HAP-1 (cell line): ENCODE measurements at regions not wholly inside any gene's neighbourhood (a gene's known extent, or its start where the extent isn't known, plus 50 kb on each side); places are given as distances from the start of the nearest gene placed in this dataset.

Experiments
- DNase-seq, 2 experiments: peaks; one replicate each; pipeline ENCODE4 v3.0.0-alpha.2; 2016 to 2020; ENCODE audit warnings: low spot score in 2 of 2
- H3K27me3 ChIP-seq: fragments of 250-450 bp; sonication (Bioruptor Pico); 2 replicates; pipeline ENCODE4 v1.5.1; 2020; ENCODE audit warnings: low read depth, mild to moderate bottlenecking, moderate library complexity
- H3K36me3 ChIP-seq: fragments of 250-450 bp; sonication (Bioruptor Pico); replicated peaks from 2 replicates; pipeline ENCODE4 v1.5.1; 2020; ENCODE audit warnings: mild to moderate bottlenecking
- H3K4me1 ChIP-seq: fragments of 250-450 bp; sonication (Bioruptor Pico); 2 replicates; pipeline ENCODE4 v1.5.1; 2020; ENCODE audit warnings: mild to moderate bottlenecking
- H3K4me3 ChIP-seq: fragments of 250-450 bp; sonication (Bioruptor Pico); 2 replicates; pipeline ENCODE4 v1.5.1; 2020; ENCODE audit warnings: mild to moderate bottlenecking, moderate library complexity
- H3K9me3 ChIP-seq: fragments of 250-450 bp; sonication (Bioruptor Pico); 2 replicates; pipeline ENCODE4 v1.5.1; 2020; ENCODE audit warnings: mild to moderate bottlenecking, moderate library complexity
- in situ Hi-C: fragments of 300-500 bp; cut with MboI; formaldehyde crosslinking; loops from 3 replicates; pipeline ENCODE4 v1.14.3; 2020; ENCODE audit warnings: low sequenced_read_pairs, inconsistent platforms, mixed read lengths

- no peaks in the 10 kb centered on the region for H3K4me1 ChIP-seq
- H3K4me3 ChIP-seq, result no peak overlapping the region
- H3K9me3 ChIP-seq, result no peaks in the 10 kb centered on the region
- no peak for DNase-seq
- in situ Hi-C loops, result no loop called here
- H3K27me3 ChIP-seq, result no peaks in the 10 kb centered on the region
- H3K36me3 ChIP-seq, result no peaks in the 10 kb centered on the region
Observed at GRCh38 chr6:125512621-125513020, 210.9 kb upstream of the HDDC2 start.

- no peak for DNase-seq
- H3K4me1 ChIP-seq, result no peaks in the 10 kb centered on the region
- no peaks in the 10 kb centered on the region for H3K36me3 ChIP-seq
- no peaks in the 10 kb centered on the region for H3K27me3 ChIP-seq
- in situ Hi-C loops, result no loop called here
- no peaks in the 10 kb centered on the region for H3K9me3 ChIP-seq
- H3K4me3 ChIP-seq, result no peak overlapping the region
Observed at GRCh38 chr6:125513978-125514377, 212.2 kb upstream of the HDDC2 start.

- no peak for DNase-seq
- Histone ChIP-seq H3K27me3 (peaks cover 4% of the 10 kb centered on the region; the same call in 1 of the 2 replicates), H3K4me3 (no peak overlapping the region), H3K4me1 (no peaks in the 10 kb centered on the region), H3K9me3 (no peaks in the 10 kb centered on the region), H3K36me3 (no peaks in the 10 kb centered on the region)
- in situ Hi-C loops, result no loop called here
Observed at GRCh38 chr6:125516644-125517043, 214.9 kb upstream of the HDDC2 start.

- no peaks in the 10 kb centered on the region for H3K9me3 ChIP-seq
- H3K4me3 ChIP-seq, result no peak overlapping the region
- no peak for DNase-seq
- in situ Hi-C loops, result no loop called here
- no peaks in the 10 kb centered on the region for H3K36me3 ChIP-seq
- peaks cover 4% of the 10 kb centered on the region for H3K27me3 ChIP-seq
- H3K4me1 ChIP-seq, result no peaks in the 10 kb centered on the region
Observed at GRCh38 chr6:125519367-125519766, 217.6 kb upstream of the HDDC2 start.

- DNase-seq, result no peak
- Histone ChIP-seq H3K4me3 (no peak overlapping the region), H3K36me3 (no peaks in the 10 kb centered on the region), H3K9me3 (no peaks in the 10 kb centered on the region), H3K27me3 (peaks cover 7% of the 10 kb centered on the region), H3K4me1 (no peaks in the 10 kb centered on the region)
- in situ Hi-C loops, result no loop called here
Observed at GRCh38 chr6:125524356-125524755, 222.6 kb upstream of the HDDC2 start.

- Histone ChIP-seq H3K9me3 (no peaks in the 10 kb centered on the region), H3K27me3 (peaks cover 9% of the 10 kb centered on the region), H3K36me3 (no peaks in the 10 kb centered on the region), H3K4me3 (no peak overlapping the region), H3K4me1 (no peaks in the 10 kb centered on the region)
- in situ Hi-C loops, result no loop called here
- DNase-seq, result no peak
Observed at GRCh38 chr6:125526007-125526720, 223.3 kb upstream of the HEY2 start.

- in situ Hi-C loops, result no loop called here
- DNase-seq, result no peak
- H3K27me3 ChIP-seq, result peaks cover 32% of the 10 kb centered on the region
Observed at GRCh38 chr6:125528621-125529041, 220.8 kb upstream of the HEY2 start.

GRCh38 chr6:125529061-125529460, 220.4 kb upstream of the HEY2 start:
- Histone ChIP-seq H3K4me1 (no peaks in the 10 kb centered on the region), H3K9me3 (no peaks in the 10 kb centered on the region), H3K27me3 (peaks cover 36% of the 10 kb centered on the region), H3K36me3 (no peaks in the 10 kb centered on the region), H3K4me3 (no peak overlapping the region)
- in situ Hi-C loops, result no loop called here
- DNase-seq, result no peak

More at GRCh38 chr6:125528621-125529041, 220.8 kb upstream of the HEY2 start:
- Histone ChIP-seq H3K9me3 (no peaks in the 10 kb centered on the region), H3K4me1 (no peaks in the 10 kb centered on the region), H3K36me3 (no peaks in the 10 kb centered on the region), H3K4me3 (no peak overlapping the region)

GRCh38 chr6:125533710-125534397, 215.6 kb upstream of the HEY2 start:
- H3K36me3 ChIP-seq, result no peaks in the 10 kb centered on the region
- H3K4me3 ChIP-seq, result no peak overlapping the region
- peaks cover 52% of the 10 kb centered on the region for H3K27me3 ChIP-seq
- no peaks in the 10 kb centered on the region for H3K4me1 ChIP-seq
- DNase-seq, result no peak
- H3K9me3 ChIP-seq, result no peaks in the 10 kb centered on the region
- in situ Hi-C loops, result no loop called here

GRCh38 chr6:125534430-125535263, 214.8 kb upstream of the HEY2 start:
- Histone ChIP-seq H3K4me1 (no peaks in the 10 kb centered on the region), H3K4me3 (no peak overlapping the region), H3K27me3 (peaks cover 52% of the 10 kb centered on the region), H3K9me3 (no peaks in the 10 kb centered on the region), H3K36me3 (no peaks in the 10 kb centered on the region)
- no peak for DNase-seq
- in situ Hi-C loops, result no loop called here

GRCh38 chr6:125537090-125537489, 212.3 kb upstream of the HEY2 start:
- H3K27me3 ChIP-seq, result peaks cover 37% of the 10 kb centered on the region
- in situ Hi-C loops, result no loop called here
- no peaks in the 10 kb centered on the region for H3K4me1 ChIP-seq
- DNase-seq, result no peak
- H3K9me3 ChIP-seq, result no peaks in the 10 kb centered on the region
- H3K36me3 ChIP-seq, result no peaks in the 10 kb centered on the region
- no peak overlapping the region for H3K4me3 ChIP-seq

- no peaks in the 10 kb centered on the region for H3K36me3 ChIP-seq
- H3K27me3 ChIP-seq, result peaks cover 11% of the 10 kb centered on the region
- in situ Hi-C loops, result no loop called here
- H3K4me3 ChIP-seq, result no peak overlapping the region
- no peaks in the 10 kb centered on the region for H3K4me1 ChIP-seq
- DNase-seq, result no peak
- H3K9me3 ChIP-seq, result no peaks in the 10 kb centered on the region
Observed at GRCh38 chr6:125539892-125540291, 209.5 kb upstream of the HEY2 start.

GRCh38 chr6:125544819-125545218, 204.6 kb upstream of the HEY2 start:
- Histone ChIP-seq H3K27me3 (no peaks in the 10 kb centered on the region), H3K4me1 (no peaks in the 10 kb centered on the region), H3K36me3 (no peaks in the 10 kb centered on the region), H3K4me3 (no peak overlapping the region), H3K9me3 (no peaks in the 10 kb centered on the region)
- in situ Hi-C loops, result no loop called here
- DNase-seq, result no peak

GRCh38 chr6:125546841-125547251, 202.6 kb upstream of the HEY2 start:
- no peaks in the 10 kb centered on the region for H3K9me3 ChIP-seq
- no peaks in the 10 kb centered on the region for H3K36me3 ChIP-seq
- in situ Hi-C loops, result no loop called here
- H3K4me1 ChIP-seq, result no peaks in the 10 kb centered on the region
- no peak for DNase-seq
- no peak overlapping the region for H3K4me3 ChIP-seq
- no peaks in the 10 kb centered on the region for H3K27me3 ChIP-seq
